H9 (cell line): ENCODE measurements at regions not wholly inside any gene's neighbourhood (a gene's known extent, or its start where the extent isn't known, plus 50 kb on each side); places are given as distances from the start of the nearest gene placed in this dataset.
"Not testable (repeated sequence)": the region's sequence is repeated elsewhere in the genome, so short reads cannot be mapped to it uniquely, and the experiment has no call there.

Experiments used
- DNase-seq: peaks from one replicate; pipeline ENCODE4 v3.0.0-alpha.2; 2017
- H2AFZ ChIP-seq: one replicate; pipeline ENCODE4 v1.6.1; 2013; ENCODE audit warnings: mild to moderate bottlenecking, low read length, control low read depth, moderate library complexity
- H2AK5ac ChIP-seq: 2 replicates; pipeline ENCODE4 v1.6.1; 2013; ENCODE audit warnings: low read length, control low read depth, mixed read lengths; ENCODE audit not compliant: insufficient read length
- H2BK120ac ChIP-seq: one replicate; pipeline ENCODE4 v1.6.1; 2013; ENCODE audit warnings: low read depth, mild to moderate bottlenecking, low read length, control low read depth, inconsistent platforms; ENCODE audit not compliant: poor library complexity, severe bottlenecking
- H2BK12ac ChIP-seq: 2 replicates; pipeline ENCODE4 v1.6.1; 2013; ENCODE audit warnings: low read length, control low read depth, mixed read lengths, low read depth; ENCODE audit not compliant: insufficient read length
- H2BK15ac ChIP-seq: 2 replicates; pipeline ENCODE4 v1.6.1; 2013; ENCODE audit warnings: low read depth, low read length, control low read depth
- H2BK20ac ChIP-seq: one replicate; pipeline ENCODE4 v1.6.1; 2013; ENCODE audit warnings: low read depth, mild to moderate bottlenecking, low read length, control low read depth, inconsistent platforms; ENCODE audit not compliant: poor library complexity, severe bottlenecking
- H2BK5ac ChIP-seq: 2 replicates; pipeline ENCODE4 v1.6.1; 2013; ENCODE audit warnings: low read length, control low read depth, mixed read lengths; ENCODE audit not compliant: insufficient read length
- H3K14ac ChIP-seq: 2 replicates; pipeline ENCODE4 v1.6.1; 2013; ENCODE audit warnings: low read length, control low read depth; ENCODE audit not compliant: insufficient read depth
- H3K18ac ChIP-seq: 2 replicates; pipeline ENCODE4 v1.6.1; 2013; ENCODE audit warnings: low read depth, mild to moderate bottlenecking, mixed read lengths, low read length, control low read depth; ENCODE audit not compliant: insufficient read length
- H3K23ac ChIP-seq: 2 replicates; pipeline ENCODE4 v1.6.1; 2013; ENCODE audit warnings: low read length, control low read depth, mixed read lengths, low read depth; ENCODE audit not compliant: insufficient read length
- H3K23me2 ChIP-seq: 2 replicates; pipeline ENCODE4 v1.6.1; 2013; ENCODE audit warnings: low read depth, mild to moderate bottlenecking, mixed read lengths, low read length, control low read depth; ENCODE audit not compliant: insufficient read length, poor library complexity, severe bottlenecking
- H3K27ac ChIP-seq: 2 replicates; pipeline ENCODE4 v1.5.1; 2013; ENCODE audit warnings: low read length, control low read depth, mixed read lengths, low read depth; ENCODE audit not compliant: insufficient read length
- H3K27me3 ChIP-seq: 2 replicates; pipeline ENCODE4 v1.6.1; 2013; ENCODE audit warnings: low read length, control low read depth, inconsistent platforms; ENCODE audit not compliant: insufficient read depth
- H3K4ac ChIP-seq: 2 replicates; pipeline ENCODE4 v1.6.1; 2013; ENCODE audit warnings: low read depth, mild to moderate bottlenecking, control low read depth, inconsistent platforms, low read length, moderate library complexity
- H3K4me1 ChIP-seq: 2 replicates; pipeline ENCODE4 v1.6.1; 2013; ENCODE audit warnings: low read length, control low read depth, inconsistent platforms; ENCODE audit not compliant: insufficient read depth
- H3K4me2 ChIP-seq: 2 replicates; pipeline ENCODE4 v1.6.1; 2013; ENCODE audit warnings: low read length, control low read depth, mixed read lengths; ENCODE audit not compliant: insufficient read length, insufficient read depth
- H3K56ac ChIP-seq: 2 replicates; pipeline ENCODE4 v1.6.1; 2013; ENCODE audit warnings: low read depth, mild to moderate bottlenecking, mixed read lengths, low read length, control low read depth; ENCODE audit not compliant: insufficient read length
- H3K79me1 ChIP-seq: 2 replicates; pipeline ENCODE4 v1.6.1; 2013; ENCODE audit warnings: low read depth, mild to moderate bottlenecking, moderate library complexity, low read length, control low read depth, inconsistent platforms; ENCODE audit not compliant: insufficient read depth, poor library complexity, severe bottlenecking
- H3K79me2 ChIP-seq: 2 replicates; pipeline ENCODE4 v1.6.1; 2013; ENCODE audit warnings: low read length, control low read depth, inconsistent platforms; ENCODE audit not compliant: insufficient read depth
- H3K9ac ChIP-seq: 2 replicates; pipeline ENCODE4 v1.6.1; 2013; ENCODE audit warnings: low read length, control low read depth, mixed read lengths; ENCODE audit not compliant: insufficient read length; ENCODE audit errors: extremely low read depth
- H3K9me3 ChIP-seq: one replicate; pipeline ENCODE4 v1.6.1; 2013; ENCODE audit warnings: low read depth, low read length, inconsistent platforms; ENCODE audit not compliant: control insufficient read depth
- H3T11ph ChIP-seq: one replicate; pipeline ENCODE4 v1.6.1; 2013; ENCODE audit warnings: mild to moderate bottlenecking, low read length, control low read depth, inconsistent platforms
- H4K20me1 ChIP-seq: one replicate; pipeline ENCODE4 v1.6.1; 2013; ENCODE audit not compliant: control insufficient read depth, insufficient read length, insufficient read depth
- H4K5ac ChIP-seq: 2 replicates; pipeline ENCODE4 v1.6.1; 2013; ENCODE audit warnings: low read depth, mild to moderate bottlenecking, mixed read lengths, low read length, control low read depth; ENCODE audit not compliant: insufficient read length
- H4K8ac ChIP-seq: replicated peaks from 2 replicates; pipeline ENCODE4 v1.6.1; 2013; ENCODE audit warnings: low read length, control low read depth, mixed read lengths, low read depth; ENCODE audit not compliant: insufficient read length
- H4K91ac ChIP-seq: 2 replicates; pipeline ENCODE4 v1.6.1; 2013; ENCODE audit warnings: low read depth, mild to moderate bottlenecking, moderate library complexity, mixed read lengths, low read length, control low read depth; ENCODE audit not compliant: insufficient read length
- H3K27ac Mint-ChIP-seq, 3 experiments: 2 replicates in 2 of 3; 3 replicates in 1 of 3; pipeline ENCODE4 v1.8.0; 2020 to 2021; ENCODE audit warnings: mixed read lengths in 3 of 3, mild to moderate bottlenecking in 1 of 3, moderate library complexity in 1 of 3
- H3K27me3 Mint-ChIP-seq: 2 replicates; pipeline ENCODE4 v1.8.0; 2021; ENCODE audit warnings: low read depth, mild to moderate bottlenecking, moderate library complexity, mixed read lengths
- H3K36me3 Mint-ChIP-seq, 3 experiments: 2 replicates in 2 of 3; 3 replicates in 1 of 3; pipeline ENCODE4 v1.8.0; 2020 to 2021; ENCODE audit warnings: low read depth in 3 of 3, mixed read lengths in 3 of 3; ENCODE audit not compliant: insufficient read depth in 1 of 3
- H3K4me1 Mint-ChIP-seq, 2 experiments: 2 replicates each; pipeline ENCODE4 v1.8.0; 2020; ENCODE audit warnings: mixed read lengths in 2 of 2
- H3K4me3 Mint-ChIP-seq, 2 experiments: 2 replicates in 1 of 2; 3 replicates in 1 of 2; pipeline ENCODE4 v1.8.0; 2020 to 2021; ENCODE audit warnings: mild to moderate bottlenecking in 2 of 2, mixed read lengths in 2 of 2, moderate library complexity in 1 of 2
- H3K9me3 Mint-ChIP-seq, 2 experiments: 2 replicates in 1 of 2; 3 replicates in 1 of 2; pipeline ENCODE4 v1.8.0; 2020; ENCODE audit warnings: mild to moderate bottlenecking in 2 of 2, mixed read lengths in 2 of 2, moderate library complexity in 1 of 2
- WGBS: extraction: QIAGEN DNeasy Blood & Tissue Kit; methylation state at CpG from one replicate; pipeline ENCODE4 v1.1.7; 2013; ENCODE audit warnings: missing lambda C conversion rate, low lambda C conversion rate, mixed read lengths; ENCODE audit not compliant: insufficient read length; ENCODE audit errors: extremely low coverage; 5-methylcytosine and 5-hydroxymethylcytosine counted together

GRCh38 chr16:29205151-29205550 is 201.4 kb downstream of the NPIPB11 start:
- H2BK120ac ChIP-seq, H4K91ac ChIP-seq, H2AK5ac ChIP-seq, H3K79me1 ChIP-seq, H3T11ph ChIP-seq, H4K5ac ChIP-seq, H3K56ac ChIP-seq, H2BK5ac ChIP-seq, H4K20me1 ChIP-seq, H3K27me3 ChIP-seq, H3K9ac ChIP-seq, H3K4me1 ChIP-seq, H3K4me3 Mint-ChIP-seq, H3K18ac ChIP-seq, H3K9me3 ChIP-seq, H2BK20ac ChIP-seq, H3K23me2 ChIP-seq, H3K27ac Mint-ChIP-seq, H3K36me3 Mint-ChIP-seq, H4K8ac ChIP-seq, H3K27ac ChIP-seq, H3K4ac ChIP-seq, H3K23ac ChIP-seq, H3K79me2 ChIP-seq, H2AFZ ChIP-seq, H3K14ac ChIP-seq, H3K4me2 ChIP-seq, H2BK15ac ChIP-seq, H2BK12ac ChIP-seq: not testable (repeated sequence)
- WGBS, result no CpG with 5 or more reads among the region's 2 CpGs
- DNase-seq, result peak; percentile 2
- peaks cover 9 to 11% of the 10 kb centered on the region in 2 experiments for H3K9me3 Mint-ChIP-seq
- H3K27me3 Mint-ChIP-seq, result peaks cover 52% of the 10 kb centered on the region
- peaks cover 14 to 20% of the 10 kb centered on the region in 2 experiments for H3K4me1 Mint-ChIP-seq
